ENCODE measurements at regions not wholly inside any gene's neighbourhood (a gene's known extent, or its start where the extent isn't known, plus 50 kb on each side); places are given as distances from the start of the nearest gene placed in this dataset.

GRCh38 chr2:35468245-35468644, 887.3 kb upstream of the CRIM1 start:
- Histone ChIP-seq H3K4me3 (no peak overlapping the region), H3K27me3 (ENCODE audit: control insufficient read depth in 3 of 3, insufficient read depth in 3 of 3, low read length in 2 of 3) (no peaks in the 10 kb centered on the region), H3K9ac (ENCODE audit: insufficient read depth in 1 of 2, low read length in 2 of 2) (no peak overlapping the region), H3K36me3 (ENCODE audit: control insufficient read depth in 4 of 4, insufficient read depth in 4 of 4, low read length in 4 of 4) (no peaks in the 10 kb centered on the region), H3K9me3 (ENCODE audit: control insufficient read depth in 4 of 4, insufficient read depth in 3 of 4, low read length in 3 of 4) (no peaks in the 10 kb centered on the region), H3K4me1 (ENCODE audit: control insufficient read depth in 5 of 5, insufficient read depth in 5 of 5, low read length in 5 of 5) (no peaks in the 10 kb centered on the region), H3K27ac (ENCODE audit: low read depth in 1 of 2, low read length in 1 of 2) (no peak overlapping the region)
- DNase-seq (no peak), ATAC-seq (ENCODE audit: insufficient read depth, low FRiP score) (no peak)
- 53 to 60% methylated on average over 3 of the region's 3 CpGs for WGBS, 2 donors
- no peak for TF ChIP-seq CTCF (IDR thresholded peaks at IDR 0.05; ENCODE audit: control extremely low read depth, extremely low read depth)

GRCh38 chr2:35463805-35464596, 891.6 kb upstream of the CRIM1 start:
- 86% methylated on average over 6 of the region's 6 CpGs for WGBS, 2 donors

GRCh38 chr2:35462226-35462998, 893.2 kb upstream of the CRIM1 start:
- Histone ChIP-seq H3K27me3 (ENCODE audit: control insufficient read depth in 3 of 3, insufficient read depth in 3 of 3, low read length in 2 of 3) (no peaks in the 10 kb centered on the region), H3K4me3 (no peak overlapping the region), H3K9me3 (ENCODE audit: control insufficient read depth in 4 of 4, insufficient read depth in 3 of 4, low read length in 3 of 4) (no peaks in the 10 kb centered on the region), H3K9ac (ENCODE audit: insufficient read depth in 1 of 2, low read length in 2 of 2) (no peak overlapping the region), H3K27ac (ENCODE audit: low read depth in 1 of 2, low read length in 1 of 2) (no peak overlapping the region), H3K36me3 (ENCODE audit: control insufficient read depth in 4 of 4, insufficient read depth in 4 of 4, low read length in 4 of 4) (no peaks in the 10 kb centered on the region), H3K4me1 (ENCODE audit: control insufficient read depth in 5 of 5, insufficient read depth in 5 of 5, low read length in 5 of 5) (no peaks in the 10 kb centered on the region)
- no peak for TF ChIP-seq CTCF (IDR thresholded peaks at IDR 0.05; ENCODE audit: control extremely low read depth, extremely low read depth)
- DNase-seq (no peak), ATAC-seq (ENCODE audit: insufficient read depth, low FRiP score) (no peak)
- WGBS, 2 donors = 66% methylated on average over 5 of the region's 5 CpGs

More at GRCh38 chr2:35463805-35464596, 891.6 kb upstream of the CRIM1 start:
- H3K9ac ChIP-seq (ENCODE audit: insufficient read depth in 1 of 2, low read length in 2 of 2) = no peak overlapping the region
- no peak for DNase-seq
- H3K36me3 ChIP-seq (ENCODE audit: control insufficient read depth in 4 of 4, insufficient read depth in 4 of 4, low read length in 4 of 4) = no peaks in the 10 kb centered on the region
- no peak overlapping the region for H3K27ac ChIP-seq (ENCODE audit: low read depth in 1 of 2, low read length in 1 of 2)
- TF ChIP-seq CTCF (IDR thresholded peaks at IDR 0.05; ENCODE audit: control extremely low read depth, extremely low read depth) = no peak
- no peaks in the 10 kb centered on the region for H3K9me3 ChIP-seq (ENCODE audit: control insufficient read depth in 4 of 4, insufficient read depth in 3 of 4, low read length in 3 of 4)
- ATAC-seq (ENCODE audit: insufficient read depth, low FRiP score) = no peak
- H3K4me1 ChIP-seq (ENCODE audit: control insufficient read depth in 5 of 5, insufficient read depth in 5 of 5, low read length in 5 of 5) = no peaks in the 10 kb centered on the region
- no peak overlapping the region for H3K4me3 ChIP-seq
- no peaks in the 10 kb centered on the region for H3K27me3 ChIP-seq (ENCODE audit: control insufficient read depth in 3 of 3, insufficient read depth in 3 of 3, low read length in 2 of 3)

All from lung (tissue), 11 donors.